HG02884 (cell line): ENCODE measurements at regions not wholly inside any gene's neighbourhood (a gene's known extent, or its start where the extent isn't known, plus 50 kb on each side); places are given as distances from the start of the nearest gene placed in this dataset.

ENCODE experiments used
- ATAC-seq: cut with Tn5 transposase; IDR thresholded peaks from one replicate; pipeline ENCODE4 v1.9.1; 2021; ENCODE audit warnings: mild to moderate bottlenecking, moderate library complexity; ENCODE audit not compliant: unreplicated experiment

- no peak for ATAC-seq
Measured at GRCh38 chr1:218967254-218967653, 206.4 kb upstream of the LYPLAL1 start.

- ATAC-seq, result no peak
Measured at GRCh38 chr1:218967836-218968235, 205.8 kb upstream of the LYPLAL1 start.

GRCh38 chr1:218969006-218969405 lies 204.7 kb upstream of the LYPLAL1 start:
- ATAC-seq, result no peak

DNA sequence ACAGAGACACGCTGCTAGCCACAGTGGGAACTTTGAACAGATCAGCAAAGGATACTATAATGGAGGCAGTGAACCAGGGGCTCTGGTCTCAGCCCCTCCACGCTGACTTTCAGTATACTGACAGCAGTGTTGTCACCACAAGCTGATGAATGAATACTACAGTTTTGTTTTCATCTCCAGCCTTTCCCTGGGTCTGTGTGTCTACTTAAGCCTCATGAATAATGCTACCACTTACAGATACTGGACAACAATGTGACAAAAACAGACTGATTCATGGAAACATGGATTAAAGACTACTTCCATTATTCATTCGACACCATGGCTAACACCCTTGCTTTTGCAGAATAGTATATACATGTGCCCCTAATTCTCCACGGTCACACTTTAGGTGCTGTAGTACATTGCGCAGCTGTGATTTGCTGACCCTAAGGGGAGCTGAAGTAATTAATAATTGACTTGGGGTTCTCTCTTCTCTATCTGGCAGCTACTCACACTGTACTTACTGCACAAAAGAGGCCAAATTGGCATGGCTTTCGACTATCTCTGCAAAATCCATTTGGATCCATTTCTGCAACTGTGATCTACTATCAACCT lies 203.2 kb upstream of the LYPLAL1 start:
- no peak for ATAC-seq

DNA sequence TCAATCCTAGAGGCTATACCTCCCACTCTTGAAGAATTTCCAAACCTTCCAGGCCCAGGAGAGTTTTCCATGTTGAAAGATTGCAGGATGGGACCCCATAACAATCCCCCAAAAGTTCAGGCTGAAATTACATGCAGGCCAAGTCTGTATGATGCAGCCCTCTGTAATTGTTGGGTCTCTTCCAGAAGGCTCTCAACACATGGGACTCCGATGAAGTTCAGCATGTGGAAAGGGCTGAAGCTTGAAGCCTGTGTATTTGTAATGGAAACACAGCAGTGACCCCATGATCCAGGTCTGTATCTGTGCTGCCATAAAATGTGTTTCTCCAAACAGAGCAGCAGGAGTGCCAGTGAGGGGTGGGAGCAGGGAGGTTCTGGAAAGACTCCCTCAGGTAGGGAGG lies 202.5 kb upstream of the LYPLAL1 start:
- ATAC-seq, result no peak

DNA sequence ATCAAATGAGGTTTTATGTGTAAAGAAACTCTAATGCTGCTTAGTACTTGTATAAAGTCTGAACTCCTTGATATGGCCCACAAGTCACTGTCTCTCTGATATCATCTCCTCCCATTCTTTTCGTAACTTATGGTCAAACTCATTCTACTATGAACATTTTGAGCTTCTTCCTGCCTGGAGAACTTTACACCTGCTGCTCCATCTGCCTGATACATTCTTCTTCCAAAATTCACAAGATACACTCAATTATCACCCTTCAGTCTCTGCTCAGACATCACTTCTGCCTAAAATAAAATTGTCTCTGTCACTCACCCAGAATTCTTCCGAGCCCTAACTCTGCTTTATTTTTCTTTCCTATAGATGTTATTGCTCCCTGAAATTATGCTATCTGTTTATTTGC lies 192.8 kb upstream of the LYPLAL1 start:
- no peak for ATAC-seq

GRCh38 chr1:218982482-218982881 lies 191.2 kb upstream of the LYPLAL1 start:
- no peak for ATAC-seq

DNA sequence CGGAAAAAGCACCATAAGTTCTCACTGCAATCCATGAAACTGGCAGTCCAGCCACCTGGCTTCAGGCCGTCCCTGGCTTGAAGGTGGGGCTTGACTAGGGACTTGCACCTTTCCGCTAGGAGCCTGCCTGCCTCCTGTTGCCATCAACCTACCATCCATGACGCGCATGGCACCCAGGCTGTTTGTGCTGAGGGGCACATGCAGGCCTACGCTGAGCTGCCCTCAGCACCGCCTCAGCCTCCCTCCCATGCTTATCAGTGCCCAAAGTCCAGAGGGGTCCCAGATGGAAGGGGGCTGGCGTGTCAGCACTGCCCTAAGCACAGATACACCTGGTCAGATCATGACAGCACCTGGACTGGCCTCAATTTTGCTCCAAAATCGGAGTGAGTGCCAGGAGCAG lies 190.2 kb upstream of the LYPLAL1 start:
- ATAC-seq, result no peak

- ATAC-seq, result no peak
Measured at GRCh38 chr1:218983848-218984247, 189.8 kb upstream of the LYPLAL1 start.

- ATAC-seq, result no peak
Measured at GRCh38 chr1:218985424-218985984, 188.2 kb upstream of the LYPLAL1 start.

DNA sequence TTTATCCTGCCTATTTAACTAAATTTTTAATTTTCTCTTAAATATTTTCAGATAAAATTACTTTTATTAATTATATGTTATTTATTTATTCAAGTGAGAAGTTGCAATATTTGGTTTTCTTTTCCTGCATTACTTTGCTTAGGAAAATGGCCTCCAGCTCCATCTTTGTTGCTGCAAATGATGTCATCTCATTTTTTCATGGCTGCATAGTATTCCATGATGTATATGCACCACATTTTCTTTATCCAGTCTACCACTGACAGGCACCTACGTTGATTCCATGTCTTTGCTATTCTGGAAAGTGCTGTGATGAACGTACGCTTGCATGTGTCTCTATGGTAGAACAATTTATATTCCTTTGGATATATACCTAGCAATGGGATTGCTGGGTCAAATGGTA lies 186.9 kb upstream of the LYPLAL1 start:
- ATAC-seq, result no peak

GRCh38 chr1:218990019-218990418 lies 183.7 kb upstream of the LYPLAL1 start:
- ATAC-seq, result no peak

DNA sequence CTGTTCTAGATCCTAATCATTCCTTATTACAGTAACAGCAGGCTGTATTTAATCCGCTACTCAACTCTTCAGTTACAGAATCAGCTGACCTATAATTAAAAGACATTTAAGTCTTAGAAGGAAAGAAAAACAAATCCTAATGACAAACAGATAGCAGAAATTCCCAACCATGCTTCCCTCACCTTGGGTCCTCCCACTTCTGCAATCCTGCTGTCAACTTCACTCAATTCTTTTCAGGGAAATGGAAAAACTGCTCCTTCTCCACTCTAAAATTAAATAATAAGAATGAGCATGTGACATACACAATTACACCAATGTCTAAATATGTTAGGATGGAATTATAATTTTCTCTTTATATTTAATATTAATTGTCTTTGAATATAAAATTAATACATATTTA lies 182.6 kb upstream of the LYPLAL1 start:
- no peak for ATAC-seq

GRCh38 chr1:218994615-218995014 lies 179.1 kb upstream of the LYPLAL1 start:
- ATAC-seq, result no peak

- ATAC-seq, result no peak
Measured at GRCh38 chr1:218995091-218995665, 178.5 kb upstream of the LYPLAL1 start.

GRCh38 chr1:218996362-218996761 lies 177.3 kb upstream of the LYPLAL1 start:
- ATAC-seq, result no peak

DNA sequence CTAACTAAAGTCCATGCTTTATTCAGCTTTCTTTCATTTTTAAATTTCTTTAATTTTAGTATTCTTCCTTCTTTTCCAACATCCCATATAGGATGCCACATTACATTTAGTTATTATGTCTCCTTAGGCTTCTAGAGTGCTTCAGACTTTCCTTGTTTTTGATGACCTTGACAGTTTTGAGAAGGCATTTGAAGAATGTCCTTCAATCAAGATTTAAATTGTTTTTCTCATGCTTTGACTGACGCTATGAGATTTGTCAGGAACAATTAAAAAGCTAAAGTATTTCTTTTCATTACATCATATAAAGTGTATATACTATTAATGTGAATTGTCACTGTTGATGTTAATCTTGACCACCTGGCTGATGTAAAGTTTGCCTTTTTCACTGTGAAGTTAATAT lies 173.7 kb upstream of the LYPLAL1 start:
- ATAC-seq, result no peak

GRCh38 chr1:219000631-219001030 lies 173.0 kb upstream of the LYPLAL1 start:
- no peak for ATAC-seq

DNA sequence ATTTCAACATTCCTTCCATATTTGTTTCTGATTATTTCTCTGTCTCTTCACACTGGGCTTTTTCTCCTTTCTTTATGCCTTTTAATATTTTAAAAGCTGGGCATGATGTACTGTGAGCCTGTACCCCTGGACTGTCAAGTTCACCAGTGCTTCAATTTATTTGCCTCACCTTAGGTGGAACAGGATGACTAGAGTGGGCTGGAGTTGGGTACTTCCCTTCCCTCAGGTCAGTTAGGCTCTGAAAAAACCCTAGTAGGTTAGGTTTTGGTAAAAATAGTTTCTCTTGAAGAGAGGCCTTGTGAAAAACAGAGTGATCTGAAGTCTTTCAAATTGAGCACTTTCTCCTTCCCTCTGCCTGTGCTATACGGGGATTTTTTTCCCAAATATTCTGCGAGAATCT lies 163.0 kb upstream of the LYPLAL1 start:
- no peak for ATAC-seq

GRCh38 chr1:219020386-219020785 lies 153.3 kb upstream of the LYPLAL1 start:
- ATAC-seq, result no peak

- ATAC-seq, result no peak
Measured at GRCh38 chr1:219020846-219021245, 152.8 kb upstream of the LYPLAL1 start.

GRCh38 chr1:219027146-219027673 lies 146.5 kb upstream of the LYPLAL1 start:
- ATAC-seq, result no peak

DNA sequence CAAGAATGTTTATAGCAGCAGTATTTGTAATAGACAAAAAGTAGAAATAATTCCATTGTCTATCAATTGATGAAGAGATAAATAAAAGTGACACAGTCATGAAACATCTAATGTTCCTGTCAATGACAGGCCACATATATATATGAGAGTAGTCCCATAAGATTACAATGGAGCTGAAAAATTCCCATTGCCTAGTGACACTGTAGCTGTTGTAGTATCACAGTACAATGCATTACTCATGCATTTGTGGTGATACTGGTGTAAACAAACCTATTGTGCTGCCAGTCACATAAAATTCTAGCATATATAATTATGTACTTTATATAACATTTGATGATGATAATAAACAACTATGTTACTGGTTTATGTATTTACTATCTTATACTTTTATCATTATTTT lies 141.9 kb upstream of the LYPLAL1 start:
- no peak for ATAC-seq
